ENCODE measurements at regions not wholly inside any gene's neighbourhood (a gene's known extent, or its start where the extent isn't known, plus 50 kb on each side); places are given as distances from the start of the nearest gene placed in this dataset.
"Not testable (repeated sequence)": the region's sequence is repeated elsewhere in the genome, so short reads cannot be mapped to it uniquely, and the experiment has no call there.

- no peak overlapping the region for H3K4me2 ChIP-seq (ENCODE audit: insufficient read depth, low read length)
- no peak for TF ChIP-seq EZH2 (IDR thresholded peaks at IDR 0.05; ENCODE audit: borderline replicate concordance, low read depth, low read length, severe bottlenecking)
- TF ChIP-seq, protein P1, sequence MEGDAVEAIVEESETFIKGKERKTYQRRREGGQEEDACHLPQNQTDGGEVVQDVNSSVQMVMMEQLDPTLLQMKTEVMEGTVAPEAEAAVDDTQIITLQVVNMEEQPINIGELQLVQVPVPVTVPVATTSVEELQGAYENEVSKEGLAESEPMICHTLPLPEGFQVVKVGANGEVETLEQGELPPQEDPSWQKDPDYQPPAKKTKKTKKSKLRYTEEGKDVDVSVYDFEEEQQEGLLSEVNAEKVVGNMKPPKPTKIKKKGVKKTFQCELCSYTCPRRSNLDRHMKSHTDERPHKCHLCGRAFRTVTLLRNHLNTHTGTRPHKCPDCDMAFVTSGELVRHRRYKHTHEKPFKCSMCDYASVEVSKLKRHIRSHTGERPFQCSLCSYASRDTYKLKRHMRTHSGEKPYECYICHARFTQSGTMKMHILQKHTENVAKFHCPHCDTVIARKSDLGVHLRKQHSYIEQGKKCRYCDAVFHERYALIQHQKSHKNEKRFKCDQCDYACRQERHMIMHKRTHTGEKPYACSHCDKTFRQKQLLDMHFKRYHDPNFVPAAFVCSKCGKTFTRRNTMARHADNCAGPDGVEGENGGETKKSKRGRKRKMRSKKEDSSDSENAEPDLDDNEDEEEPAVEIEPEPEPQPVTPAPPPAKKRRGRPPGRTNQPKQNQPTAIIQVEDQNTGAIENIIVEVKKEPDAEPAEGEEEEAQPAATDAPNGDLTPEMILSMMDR (IDR thresholded peaks at IDR 0.05; ENCODE audit: borderline replicate concordance, extremely low read depth, low read length, poor library complexity, severe bottlenecking) = no peak
- H3K27me3 ChIP-seq (ENCODE audit: insufficient read depth, low read length, poor library complexity) = no peaks in the 10 kb centered on the region
- H3K36me3 ChIP-seq (ENCODE audit: insufficient read depth, low read length) = no peaks in the 10 kb centered on the region
- H3K9ac ChIP-seq (ENCODE audit: low read depth, low read length) = no peak overlapping the region
- H3K27ac ChIP-seq (ENCODE audit: low read length) = no peak overlapping the region
- no peak for DNase-seq
- H3K9me3 ChIP-seq (ENCODE audit: insufficient read depth, low read length, severe bottlenecking) = no peaks in the 10 kb centered on the region
- no peak overlapping the region for H3K4me3 ChIP-seq (ENCODE audit: low read depth in 1 of 2, low read length in 2 of 2)
- H4K20me1 ChIP-seq (ENCODE audit: insufficient read depth, low read length) = no peaks in the 10 kb centered on the region
- no peak for ATAC-seq (ENCODE audit: insufficient read depth, low read depth)
- H3K4me1 ChIP-seq (ENCODE audit: insufficient read depth, low read length) = no peaks in the 10 kb centered on the region
- H2AFZ ChIP-seq (ENCODE audit: low read depth, low read length) = no peak overlapping the region
- H3K79me2 ChIP-seq (ENCODE audit: insufficient read depth, low read length) = no peaks in the 10 kb centered on the region
Observed at GRCh38 chr1:195733408-195733807, 874.8 kb downstream of the KCNT2 start.

GRCh38 chr1:195731385-195731784 is 876.9 kb downstream of the KCNT2 start:
- Histone ChIP-seq H3K27me3 (ENCODE audit: insufficient read depth, low read length, poor library complexity) (no peaks in the 10 kb centered on the region), H3K4me3 (ENCODE audit: low read depth in 1 of 2, low read length in 2 of 2) (no peak overlapping the region), H3K36me3 (ENCODE audit: insufficient read depth, low read length) (no peaks in the 10 kb centered on the region), H4K20me1 (ENCODE audit: insufficient read depth, low read length) (no peaks in the 10 kb centered on the region), H3K9me3 (ENCODE audit: insufficient read depth, low read length, severe bottlenecking) (no peaks in the 10 kb centered on the region), H3K4me2 (ENCODE audit: insufficient read depth, low read length) (no peak overlapping the region), H3K79me2 (ENCODE audit: insufficient read depth, low read length) (no peaks in the 10 kb centered on the region), H2AFZ (ENCODE audit: low read depth, low read length) (no peak overlapping the region), H3K4me1 (ENCODE audit: insufficient read depth, low read length) (no peaks in the 10 kb centered on the region), H3K27ac (ENCODE audit: low read length) (no peak overlapping the region), H3K9ac (ENCODE audit: low read depth, low read length) (no peak overlapping the region)
- no peak for ATAC-seq (ENCODE audit: insufficient read depth, low read depth)
- no peak for DNase-seq
- TF ChIP-seq EZH2 (IDR thresholded peaks at IDR 0.05; ENCODE audit: borderline replicate concordance, low read depth, low read length, severe bottlenecking) = no peak
- TF ChIP-seq, protein P1 (IDR thresholded peaks at IDR 0.05; ENCODE audit: borderline replicate concordance, extremely low read depth, low read length, poor library complexity, severe bottlenecking) = no peak

- DNase-seq = no peak
- no peak for ATAC-seq (ENCODE audit: insufficient read depth, low read depth)
Observed at GRCh38 chr1:195723796-195724194, 884.4 kb downstream of the KCNT2 start.

GRCh38 chr1:195722852-195723795 is 885.1 kb downstream of the KCNT2 start:
- not testable (repeated sequence) for H3K9ac ChIP-seq (ENCODE audit: low read depth, low read length); ATAC-seq (ENCODE audit: insufficient read depth, low read depth); H2AFZ ChIP-seq (ENCODE audit: low read depth, low read length); DNase-seq; H3K36me3 ChIP-seq (ENCODE audit: insufficient read depth, low read length); H4K20me1 ChIP-seq (ENCODE audit: insufficient read depth, low read length); H3K4me3 ChIP-seq (ENCODE audit: low read depth in 1 of 2, low read length in 2 of 2); H3K27me3 ChIP-seq (ENCODE audit: insufficient read depth, low read length, poor library complexity); H3K4me1 ChIP-seq (ENCODE audit: insufficient read depth, low read length); H3K79me2 ChIP-seq (ENCODE audit: insufficient read depth, low read length); H3K27ac ChIP-seq (ENCODE audit: low read length); H3K9me3 ChIP-seq (ENCODE audit: insufficient read depth, low read length, severe bottlenecking); H3K4me2 ChIP-seq (ENCODE audit: insufficient read depth, low read length)

More at GRCh38 chr1:195723796-195724194, 884.4 kb downstream of the KCNT2 start:
- no peaks in the 10 kb centered on the region for H3K27me3 ChIP-seq (ENCODE audit: insufficient read depth, low read length, poor library complexity)
- H2AFZ ChIP-seq (ENCODE audit: low read depth, low read length) = no peak overlapping the region
- no peak overlapping the region for H3K4me2 ChIP-seq (ENCODE audit: insufficient read depth, low read length)
- no peaks in the 10 kb centered on the region for H3K9me3 ChIP-seq (ENCODE audit: insufficient read depth, low read length, severe bottlenecking)
- no peaks in the 10 kb centered on the region for H3K36me3 ChIP-seq (ENCODE audit: insufficient read depth, low read length)
- no peaks in the 10 kb centered on the region for H4K20me1 ChIP-seq (ENCODE audit: insufficient read depth, low read length)
- no peak overlapping the region for H3K27ac ChIP-seq (ENCODE audit: low read length)
- no peak overlapping the region for H3K4me3 ChIP-seq (ENCODE audit: low read depth in 1 of 2, low read length in 2 of 2)
- no peak overlapping the region for H3K9ac ChIP-seq (ENCODE audit: low read depth, low read length)
- no peaks in the 10 kb centered on the region for H3K79me2 ChIP-seq (ENCODE audit: insufficient read depth, low read length)
- H3K4me1 ChIP-seq (ENCODE audit: insufficient read depth, low read length) = no peaks in the 10 kb centered on the region
- TF ChIP-seq EZH2 (IDR thresholded peaks at IDR 0.05; ENCODE audit: borderline replicate concordance, low read depth, low read length, severe bottlenecking) = no peak
- TF ChIP-seq, protein P1 (IDR thresholded peaks at IDR 0.05; ENCODE audit: borderline replicate concordance, extremely low read depth, low read length, poor library complexity, severe bottlenecking) = no peak

- ATAC-seq (ENCODE audit: insufficient read depth, low read depth); H3K27me3 ChIP-seq (ENCODE audit: insufficient read depth, low read length, poor library complexity); H3K4me3 ChIP-seq (ENCODE audit: low read depth in 1 of 2, low read length in 2 of 2); DNase-seq; H3K9ac ChIP-seq (ENCODE audit: low read depth, low read length); H4K20me1 ChIP-seq (ENCODE audit: insufficient read depth, low read length); H3K36me3 ChIP-seq (ENCODE audit: insufficient read depth, low read length); H3K4me1 ChIP-seq (ENCODE audit: insufficient read depth, low read length); H3K27ac ChIP-seq (ENCODE audit: low read length); H3K79me2 ChIP-seq (ENCODE audit: insufficient read depth, low read length); H3K9me3 ChIP-seq (ENCODE audit: insufficient read depth, low read length, severe bottlenecking); H2AFZ ChIP-seq (ENCODE audit: low read depth, low read length); H3K4me2 ChIP-seq (ENCODE audit: insufficient read depth, low read length): not testable (repeated sequence)
Observed at GRCh38 chr1:195722146-195722545, 886.1 kb downstream of the KCNT2 start.
